ENCODE measurements at regions not wholly inside any gene's neighbourhood (a gene's known extent, or its start where the extent isn't known, plus 50 kb on each side); places are given as distances from the start of the nearest gene placed in this dataset.

DNA sequence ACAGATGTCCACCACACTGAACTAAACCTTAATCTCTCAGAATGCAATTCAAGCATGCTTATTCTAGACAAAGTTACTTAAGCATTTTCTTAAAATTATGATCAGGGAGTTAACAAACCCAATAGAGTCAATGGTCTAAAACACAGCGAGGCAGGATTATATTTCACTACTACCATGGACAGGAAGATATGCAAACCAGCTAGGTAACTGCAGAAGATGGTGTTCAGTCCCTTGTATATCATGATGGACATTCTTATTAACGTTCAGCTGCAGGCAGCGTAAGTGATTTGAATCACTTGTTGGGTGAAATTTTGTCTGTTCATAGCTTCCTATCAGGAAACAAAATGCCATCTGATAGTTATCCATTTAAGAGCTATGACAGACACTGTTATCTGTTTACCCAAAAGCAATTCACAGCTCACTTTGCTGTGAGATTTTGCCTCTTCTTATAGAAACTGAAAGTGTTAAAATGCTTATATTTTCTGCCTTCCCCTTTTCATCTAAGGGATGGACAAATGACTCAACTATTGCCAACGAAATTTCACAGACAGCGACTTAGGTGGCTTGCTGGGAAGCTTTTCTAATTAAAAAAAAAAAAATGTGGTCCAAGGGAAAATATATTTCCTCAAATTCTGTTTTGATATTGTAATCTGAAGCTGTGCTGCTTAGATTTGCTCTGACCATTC, 591.9 kb downstream of the DACH1 start:
- TF ChIP-seq ESRRG (CRISPR knock-in tag; IDR thresholded peaks at IDR 0.05) (no peak), ZNF565 (CRISPR knock-in tag; conservative IDR thresholded peaks at IDR 0.05; ENCODE audit: low read depth) (no peak), GLIS3 (CRISPR knock-in tag; IDR thresholded peaks at IDR 0.05) (no peak), BACH2 (CRISPR knock-in tag; IDR thresholded peaks at IDR 0.05; ENCODE audit: borderline replicate concordance) (no peak), SNAI2 (CRISPR knock-in tag; IDR thresholded peaks at IDR 0.05) (no peak), PATZ1 (CRISPR knock-in tag; IDR thresholded peaks at IDR 0.05; ENCODE audit: borderline replicate concordance) (no peak), TSHZ2 (CRISPR knock-in tag; IDR thresholded peaks at IDR 0.05) (no peak), OSR1 (CRISPR knock-in tag; IDR thresholded peaks at IDR 0.05) (no peak), ZFP3 (CRISPR knock-in tag; IDR thresholded peaks at IDR 0.05) (no peak), TCF4 (CRISPR knock-in tag; IDR thresholded peaks at IDR 0.05; ENCODE audit: borderline replicate concordance) (no peak)

All from SK-N-SH treated with all-trans-retinoic acid at 6 μM for 48 hours (cell line).